ENCODE measurements at regions not wholly inside any gene's neighbourhood (a gene's known extent, or its start where the extent isn't known, plus 50 kb on each side); places are given as distances from the start of the nearest gene placed in this dataset.
"Not testable (repeated sequence)": the region's sequence is repeated elsewhere in the genome, so short reads cannot be mapped to it uniquely, and the experiment has no call there.

GRCh38 chr7:110484356-110484755 lies 606.6 kb upstream of the LRRN3 start:
- no peak for FAIRE-seq
- no peak for DNase-seq (ENCODE audit: low spot score in 2 of 2)

DNA sequence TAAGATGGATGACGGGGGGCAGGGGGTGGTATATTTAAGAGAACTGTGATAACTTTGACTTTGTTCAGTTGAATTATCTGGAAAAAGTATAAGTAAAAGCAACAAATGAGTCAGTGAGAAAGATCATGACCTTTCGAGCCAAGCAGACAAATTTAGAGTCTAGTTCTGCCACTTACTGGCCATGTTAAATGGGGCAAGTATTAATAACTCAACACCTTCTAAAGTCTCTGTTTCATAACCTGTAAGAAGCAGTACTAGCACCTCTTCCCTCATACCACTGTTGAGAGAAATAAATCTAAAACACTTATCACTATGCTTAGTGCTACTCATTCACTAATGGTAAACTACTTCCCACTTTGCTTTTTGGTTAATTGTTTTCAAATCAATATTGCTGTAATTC lies 604.4 kb upstream of the LRRN3 start:
- DNase-seq (ENCODE audit: low spot score in 2 of 2) = no peak
- FAIRE-seq = no peak

DNA sequence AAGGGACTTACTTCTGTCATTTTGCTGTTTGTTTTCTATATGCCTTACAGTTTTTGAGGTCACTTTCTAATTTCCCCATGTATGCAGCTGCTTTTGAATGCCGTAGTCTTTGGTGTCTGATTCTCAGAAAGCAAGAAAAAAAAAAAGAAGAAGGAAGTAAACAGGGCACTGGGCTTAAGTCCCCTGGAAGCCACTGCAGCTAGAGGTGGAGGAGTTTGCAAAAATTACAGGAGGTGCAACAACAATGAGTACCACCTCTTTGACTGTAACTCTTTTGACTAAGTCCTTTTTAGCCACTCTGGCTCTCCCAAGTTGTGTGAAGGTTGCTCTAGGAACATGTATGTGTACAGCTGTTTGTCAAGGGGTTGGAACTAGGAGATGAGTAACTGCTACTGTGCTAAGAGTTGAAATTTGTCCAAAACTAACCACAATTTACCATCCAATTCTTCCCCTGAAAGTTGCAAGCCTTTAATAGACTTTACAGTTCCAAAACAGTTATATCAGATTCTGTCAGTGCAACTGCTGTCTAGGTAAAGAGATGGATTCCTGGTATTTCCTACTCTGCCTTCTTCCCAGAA lies 588.0 kb upstream of the LRRN3 start:
- FAIRE-seq (no peak), DNase-seq (ENCODE audit: low spot score in 2 of 2) (no peak)

DNA sequence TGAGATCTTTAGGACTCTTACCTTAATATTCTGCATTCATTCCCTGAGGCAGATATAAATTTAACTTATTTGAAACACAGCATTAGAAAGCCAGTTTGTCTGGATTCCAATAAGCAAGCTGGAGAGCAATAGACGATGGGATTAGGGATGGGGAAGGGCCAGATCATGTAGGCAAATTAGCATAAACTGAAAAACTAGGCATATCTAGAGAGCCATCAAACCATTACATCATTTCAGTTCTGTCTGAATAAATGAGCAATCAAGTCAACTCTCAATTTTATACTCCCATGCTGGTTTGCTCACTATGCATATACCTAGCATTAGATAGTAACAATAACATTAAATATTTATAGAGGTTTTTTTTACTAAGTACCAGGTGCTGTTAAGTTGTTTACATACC lies 583.6 kb upstream of the LRRN3 start:
- no peak for DNase-seq (ENCODE audit: low spot score in 2 of 2)

GRCh38 chr7:110507832-110508231 lies 583.1 kb upstream of the LRRN3 start:
- DNase-seq (ENCODE audit: low spot score in 2 of 2) = no peak
- no peak for FAIRE-seq

More for the DNA sequence above, 583.6 kb upstream of the LRRN3 start:
- FAIRE-seq = no peak

DNA sequence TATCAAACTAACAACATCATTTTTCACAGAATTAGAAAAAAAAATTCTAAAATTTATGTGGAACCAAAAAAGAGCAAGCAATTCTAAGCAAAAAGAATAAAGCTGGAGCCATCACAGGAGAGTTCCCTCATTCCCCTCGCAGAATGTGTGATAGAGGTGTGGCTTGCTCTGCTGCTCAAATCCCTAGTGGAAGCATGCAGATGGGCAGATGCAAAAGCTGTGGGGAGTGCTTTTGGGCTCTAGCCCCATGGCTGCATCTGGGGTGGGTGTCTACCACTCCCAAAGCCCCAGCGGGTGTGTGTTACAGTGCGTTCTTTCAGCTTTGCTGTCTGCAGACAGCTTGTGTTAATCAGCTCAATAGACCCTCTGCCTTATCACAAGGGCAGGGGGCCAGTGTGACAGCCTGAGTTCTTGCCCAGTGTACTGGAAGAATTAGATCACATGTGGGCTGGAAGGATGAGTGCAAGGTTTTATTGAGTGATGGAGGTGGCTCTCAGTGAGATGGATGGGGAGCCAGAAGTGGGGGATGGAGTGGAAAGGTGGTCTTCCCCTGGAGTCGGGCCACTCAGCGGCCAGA lies 575.9 kb upstream of the LRRN3 start:
- DNase-seq (ENCODE audit: low spot score in 2 of 2); FAIRE-seq: not testable (repeated sequence)

DNA sequence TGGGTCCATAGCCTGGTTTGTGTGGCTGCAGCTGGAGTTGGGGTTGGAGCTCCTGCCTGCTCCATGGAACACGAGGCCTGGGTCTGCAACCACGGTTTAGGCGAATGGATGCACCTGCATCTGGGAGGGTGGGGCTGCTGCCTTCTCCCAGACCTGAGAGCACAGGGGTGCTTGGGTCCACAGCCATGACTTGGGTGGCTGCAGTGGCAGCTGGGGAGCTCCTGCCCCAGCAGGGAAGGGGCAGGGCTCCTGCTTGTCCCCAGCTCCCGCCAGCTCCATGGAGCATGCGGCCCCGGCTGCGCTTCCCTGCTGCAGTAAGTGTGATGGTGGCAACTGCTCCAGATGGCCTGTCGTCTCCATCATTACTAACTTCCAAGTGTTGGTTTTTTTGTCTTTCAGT lies 571.1 kb upstream of the LRRN3 start:
- DNase-seq (ENCODE audit: low spot score in 2 of 2) (no peak), FAIRE-seq (no peak)

DNA sequence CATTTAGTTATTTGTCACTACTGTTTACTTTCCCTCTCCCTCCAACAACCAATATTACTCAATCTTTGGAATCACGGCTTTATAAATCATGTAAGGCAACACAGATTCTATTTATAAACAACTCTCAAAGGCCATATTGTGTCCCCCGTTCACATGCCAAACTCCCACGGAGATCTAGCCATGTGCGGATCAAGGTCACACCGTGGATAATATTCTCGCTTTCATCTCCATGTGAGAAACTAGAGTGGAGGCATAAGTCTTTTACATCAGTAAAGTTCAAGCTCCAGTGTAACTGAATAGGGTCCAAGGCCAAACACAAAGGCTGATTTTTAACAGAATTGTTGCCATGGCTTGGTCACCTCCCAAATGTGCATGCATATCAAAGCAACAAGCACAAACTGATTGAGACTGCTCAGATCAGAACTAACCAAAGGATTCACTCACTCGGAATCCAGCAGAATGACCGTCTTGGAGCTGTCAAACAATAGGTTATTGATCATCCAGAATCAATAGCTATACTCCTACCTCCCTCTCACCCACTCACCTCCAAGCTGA lies 569.5 kb upstream of the LRRN3 start:
- FAIRE-seq = no peak
- DNase-seq (ENCODE audit: low spot score in 2 of 2) = no peak

- DNase-seq (ENCODE audit: low spot score in 2 of 2) (no peak), FAIRE-seq (no peak)
Observed at GRCh38 chr7:110522061-110522760, 568.7 kb upstream of the LRRN3 start.

DNA sequence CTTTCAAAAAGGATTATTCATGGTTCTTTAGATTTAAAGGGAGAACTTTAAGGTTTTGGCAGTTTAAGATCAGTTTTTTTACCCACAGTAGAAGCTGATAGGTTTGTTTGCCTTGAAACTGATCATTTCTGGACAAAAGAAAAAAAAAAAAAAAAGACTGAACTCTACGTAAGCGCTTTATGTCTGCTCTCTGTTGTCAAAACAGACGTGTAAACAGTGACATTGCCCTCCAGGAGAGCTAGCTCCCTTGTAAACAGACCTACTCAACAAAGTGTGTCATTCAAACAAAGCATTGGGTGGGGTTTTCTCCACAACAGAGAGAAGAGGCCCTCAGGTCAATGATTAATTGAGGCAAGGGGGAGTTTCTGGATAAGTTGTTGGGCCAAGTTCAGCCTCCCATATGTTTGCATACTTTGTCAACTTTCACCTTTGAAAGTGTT lies 568.1 kb upstream of the LRRN3 start:
- no peak for FAIRE-seq
- no peak for DNase-seq (ENCODE audit: low spot score in 2 of 2)

DNA sequence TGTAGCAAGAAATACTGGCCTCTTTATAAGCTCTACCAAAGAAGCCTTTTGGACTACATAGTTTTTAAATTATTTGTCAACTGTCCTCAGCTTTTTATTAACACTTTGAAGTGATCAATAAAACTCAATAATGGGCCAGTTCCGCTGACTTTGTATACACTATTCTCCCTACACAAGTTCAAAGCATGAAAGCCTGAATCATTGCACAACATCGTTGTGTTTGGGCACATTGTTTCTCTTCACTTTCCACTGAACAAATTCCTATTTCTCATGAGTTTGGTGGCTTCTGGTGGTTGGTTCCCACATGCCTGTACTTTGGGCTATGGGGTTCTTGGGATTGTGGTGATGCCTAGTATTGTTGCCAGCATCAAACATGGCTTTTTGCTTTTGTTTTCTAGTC lies 561.8 kb upstream of the LRRN3 start:
- FAIRE-seq = no peak

GRCh38 chr7:110531186-110531585 lies 559.7 kb upstream of the LRRN3 start:
- FAIRE-seq (no peak), DNase-seq (ENCODE audit: low spot score in 2 of 2) (no peak)

More for the DNA sequence above, 561.8 kb upstream of the LRRN3 start:
- no peak for DNase-seq (ENCODE audit: low spot score in 2 of 2)

DNA sequence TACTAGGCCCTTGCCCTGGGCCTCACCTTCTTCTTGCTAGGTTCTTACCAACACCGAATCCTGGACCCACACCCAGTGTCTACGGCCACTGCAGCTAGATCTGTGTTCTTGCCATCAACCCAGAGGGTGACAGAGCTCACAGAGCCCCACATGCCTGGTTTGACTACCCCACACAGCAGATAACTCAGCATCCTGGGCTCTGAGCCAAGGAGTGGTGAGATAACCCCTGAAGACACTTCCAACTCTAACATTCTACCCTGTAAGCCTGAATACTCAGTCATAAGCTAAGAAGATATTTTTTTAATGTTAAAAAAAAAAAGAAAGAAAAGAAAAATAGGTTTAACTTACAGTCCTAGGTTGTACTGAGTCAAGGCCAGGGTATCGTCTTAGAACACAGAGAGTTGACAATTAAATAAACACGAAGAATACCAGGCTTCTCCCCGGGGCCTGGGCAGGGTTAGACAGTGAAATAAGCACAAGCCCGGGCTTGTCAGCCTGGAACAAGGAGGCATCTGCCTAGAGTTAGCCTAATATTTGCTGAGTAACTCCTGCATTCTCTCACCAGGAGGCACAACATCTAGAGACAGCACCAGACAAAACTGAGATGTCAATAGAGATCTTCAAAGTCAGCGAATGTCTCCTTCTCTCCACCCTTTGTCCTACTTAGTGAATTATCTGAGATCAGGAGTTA lies 556.5 kb upstream of the LRRN3 start:
- DNase-seq (ENCODE audit: low spot score in 2 of 2) (no peak), FAIRE-seq (no peak)

DNA sequence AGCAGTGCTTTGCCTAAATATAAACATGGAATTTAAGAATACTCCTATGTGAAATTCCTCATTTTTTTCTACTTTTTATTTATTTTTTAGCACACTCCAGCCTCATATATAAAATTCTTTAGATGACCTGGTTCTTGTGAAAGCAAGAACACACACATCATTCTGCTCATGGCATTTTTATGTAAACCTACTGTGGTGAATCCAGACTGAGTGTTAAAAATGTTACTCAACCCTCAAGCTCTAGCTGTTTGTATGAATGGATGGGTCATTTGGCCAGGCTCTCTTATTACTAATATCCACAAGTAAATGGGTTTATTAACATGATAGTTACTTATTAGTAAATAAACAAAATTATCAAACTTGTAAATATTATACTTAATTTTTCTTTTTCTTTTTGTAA lies 551.7 kb upstream of the LRRN3 start:
- DNase-seq (ENCODE audit: low spot score in 2 of 2) (no peak), FAIRE-seq (no peak)

DNA sequence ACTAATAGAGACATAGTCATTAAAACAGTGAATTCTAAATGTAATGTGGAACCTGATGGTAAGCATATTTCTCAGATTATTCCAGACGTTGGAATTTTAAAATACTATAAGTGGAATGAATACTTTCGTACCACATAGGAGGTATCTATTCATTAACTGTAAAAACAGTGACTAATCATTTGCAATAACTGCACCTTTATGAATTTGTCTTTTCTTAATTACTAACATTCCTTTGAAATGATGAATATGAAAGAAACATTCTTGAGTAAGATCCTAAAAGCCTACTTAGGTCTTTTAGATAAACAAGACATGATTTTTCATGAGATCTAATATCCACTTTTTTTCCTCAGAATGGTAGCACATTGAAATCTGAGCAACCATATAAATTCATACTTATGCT lies 549.0 kb upstream of the LRRN3 start:
- FAIRE-seq = no peak
- no peak for DNase-seq (ENCODE audit: low spot score in 2 of 2)

DNA sequence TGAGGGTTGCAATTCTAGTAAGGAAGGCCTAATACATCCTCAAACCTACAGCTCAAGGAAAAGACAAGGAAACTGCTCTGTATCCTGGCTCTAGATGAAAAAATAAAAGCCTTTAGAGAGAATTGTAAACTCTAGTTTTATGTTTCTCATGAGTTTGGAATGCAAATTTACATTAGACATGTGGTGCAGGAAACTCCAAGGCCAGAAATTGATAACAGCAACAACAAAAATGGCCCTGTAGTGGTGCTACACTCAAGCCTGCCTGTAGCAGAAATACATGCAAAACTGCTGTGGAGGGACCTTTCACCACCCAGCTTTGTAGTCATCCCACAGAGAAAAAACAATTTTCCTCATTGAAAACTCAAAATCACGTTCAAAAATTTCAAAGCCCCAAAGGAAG lies 546.7 kb upstream of the LRRN3 start:
- FAIRE-seq (no peak), DNase-seq (ENCODE audit: low spot score in 2 of 2) (no peak)

GRCh38 chr7:110548372-110548771 lies 542.6 kb upstream of the LRRN3 start:
- DNase-seq (ENCODE audit: low spot score in 2 of 2) = no peak
- FAIRE-seq = no peak

GRCh38 chr7:110557136-110557535 lies 533.8 kb upstream of the LRRN3 start:
- FAIRE-seq (no peak), DNase-seq (ENCODE audit: low spot score in 2 of 2) (no peak)

DNA sequence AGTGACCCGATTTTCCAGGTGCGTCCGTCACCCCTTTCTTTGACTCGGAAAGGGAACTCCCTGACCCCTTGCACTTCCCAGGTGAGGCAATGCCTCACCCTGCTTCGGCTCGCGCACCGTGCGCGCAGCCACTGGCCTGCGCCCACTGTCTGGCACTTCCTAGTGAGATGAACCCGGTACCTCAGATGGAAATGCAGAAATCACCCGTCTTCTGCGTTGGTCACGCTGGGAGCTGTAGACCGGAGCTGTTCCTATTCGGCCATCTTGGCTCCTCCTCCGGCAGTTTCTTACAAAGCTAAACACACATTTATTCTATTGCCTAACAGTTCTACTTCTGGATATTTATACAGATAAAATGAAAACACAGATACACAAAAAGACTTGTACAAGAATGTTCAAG lies 527.6 kb upstream of the LRRN3 start:
- not testable (repeated sequence) for DNase-seq (ENCODE audit: low spot score in 2 of 2); FAIRE-seq

- no peak for FAIRE-seq
- DNase-seq (ENCODE audit: low spot score in 2 of 2) = no peak
Observed at GRCh38 chr7:110564246-110564645, 526.7 kb upstream of the LRRN3 start.

- DNase-seq (ENCODE audit: low spot score in 2 of 2) = no peak
- no peak for FAIRE-seq
Observed at GRCh38 chr7:110568388-110568787, 522.5 kb upstream of the LRRN3 start.
